T-cell (primary cell): ENCODE measurements at regions not wholly inside any gene's neighbourhood (a gene's known extent, or its start where the extent isn't known, plus 50 kb on each side); places are given as distances from the start of the nearest gene placed in this dataset.

Experiments used
- ATAC-seq, 4 experiments: fragments of 200-7000 bp in 3 of 4; fragments of 150-1000 bp in 1 of 4; cut with Tn5 transposase; replicated peaks in 1 of 4; 1 replicate in 3 of 4; 2 replicates in 1 of 4; pipeline ENCODE4 v1.10.0; 2021; ENCODE audit warnings: moderate library complexity in 3 of 4, mild to moderate bottlenecking in 2 of 4, moderate number of reproducible peaks in 1 of 4
- CTCF ChIA-PET, 2 donors: fragments of 300-600 bp; sonication (Branson Sonifier 250); formaldehyde crosslinking; loops; one replicate each; lab custom pipeline; 2022; ENCODE audit warnings: antibody characterized with exemption in 2 of 2; lab: Charles Lee
- POLR2A ChIA-PET, 2 donors: fragments of 300-600 bp; sonication (Branson Sonifier 250); formaldehyde crosslinking; loops; one replicate each; lab custom pipeline; 2022; ENCODE audit warnings: antibody characterized with exemption in 2 of 2; lab: Charles Lee
- DNase-seq, 35 experiments: peaks; one replicate each; pipeline versions ENCODE4 v3.0.0 to v3.0.0-alpha.2; 2013 to 2023
- H3K27ac ChIP-seq: one replicate; pipeline ENCODE4 v1.5.1; 2013; ENCODE audit warnings: low read length
- H3K27me3 ChIP-seq, 2 experiments: replicated peaks in 1 of 2; 1 replicate in 1 of 2; 2 replicates in 1 of 2; pipeline versions ENCODE4 v1.6.1 to v1.7.0; 2013; ENCODE audit warnings: low read length in 1 of 2, mixed read lengths in 1 of 2; ENCODE audit not compliant: control insufficient read depth in 2 of 2, insufficient read depth in 2 of 2; ENCODE audit errors: extremely low read depth in 1 of 2
- H3K36me3 ChIP-seq, 2 donors: 1 replicate in 1 of 2; 2 replicates in 1 of 2; pipeline versions ENCODE4 v1.6.1 to v1.7.0; 2013; ENCODE audit warnings: low read length in 1 of 2; ENCODE audit not compliant: control insufficient read depth in 2 of 2, insufficient read depth in 1 of 2; ENCODE audit errors: extremely low read depth in 1 of 2
- H3K4me1 ChIP-seq, 2 experiments: 1 replicate in 1 of 2; 2 replicates in 1 of 2; pipeline versions ENCODE4 v1.6.1 to v1.7.0; 2013; ENCODE audit warnings: low read length in 2 of 2, mixed read lengths in 1 of 2; ENCODE audit not compliant: insufficient read depth in 2 of 2, control insufficient read depth in 1 of 2; ENCODE audit errors: extremely low read depth in 1 of 2
- H3K4me3 ChIP-seq, 2 donors: 1 replicate in 1 of 2; 2 replicates in 1 of 2; pipeline versions ENCODE4 v1.5.1 to v1.7.0; 2013; ENCODE audit warnings: mild to moderate bottlenecking in 2 of 2, low read length in 1 of 2, moderate library complexity in 1 of 2; ENCODE audit not compliant: control insufficient read depth in 1 of 2; ENCODE audit errors: extremely low read depth in 1 of 2
- H3K9me3 ChIP-seq: 2 replicates; pipeline ENCODE4 v1.7.0; 2013
- H3K27ac Mint-ChIP-seq, 2 donors: one replicate each; pipeline ENCODE4 v1.8.0; 2020 to 2021; ENCODE audit warnings: mild to moderate bottlenecking in 2 of 2, mixed read lengths in 2 of 2
- H3K27me3 Mint-ChIP-seq, 2 donors: one replicate each; pipeline ENCODE4 v1.8.0; 2021 to 2022; ENCODE audit warnings: mixed read lengths in 2 of 2
- H3K36me3 Mint-ChIP-seq: one replicate; pipeline ENCODE4 v1.8.0; 2021; ENCODE audit warnings: mixed read lengths
- H3K4me1 Mint-ChIP-seq, 3 donors: one replicate each; pipeline ENCODE4 v1.8.0; 2020 to 2022; ENCODE audit warnings: mixed read lengths in 3 of 3, mild to moderate bottlenecking in 1 of 3
- H3K4me3 Mint-ChIP-seq, 3 donors: one replicate each; pipeline ENCODE4 v1.8.0; 2020 to 2022; ENCODE audit warnings: mild to moderate bottlenecking in 3 of 3, mixed read lengths in 3 of 3, moderate library complexity in 3 of 3
- H3K9me3 Mint-ChIP-seq, 3 donors: one replicate each; pipeline ENCODE4 v1.8.0; 2020 to 2022; ENCODE audit warnings: mixed read lengths in 3 of 3
- WGBS: methylation state at CpG from one replicate; pipeline ENCODE4 v1.1.5; 2013; ENCODE audit warnings: missing lambda C conversion rate; ENCODE audit not compliant: insufficient coverage; 5-methylcytosine and 5-hydroxymethylcytosine counted together

GRCh38 chr20:48159145-48160008 lies 374.1 kb upstream of the SULF2 start:
- WGBS, result 57% methylated on average over 11 of the region's 11 CpGs
- POLR2A ChIA-PET, result no interaction called here
- CTCF ChIA-PET, result no interaction called here

DNA sequence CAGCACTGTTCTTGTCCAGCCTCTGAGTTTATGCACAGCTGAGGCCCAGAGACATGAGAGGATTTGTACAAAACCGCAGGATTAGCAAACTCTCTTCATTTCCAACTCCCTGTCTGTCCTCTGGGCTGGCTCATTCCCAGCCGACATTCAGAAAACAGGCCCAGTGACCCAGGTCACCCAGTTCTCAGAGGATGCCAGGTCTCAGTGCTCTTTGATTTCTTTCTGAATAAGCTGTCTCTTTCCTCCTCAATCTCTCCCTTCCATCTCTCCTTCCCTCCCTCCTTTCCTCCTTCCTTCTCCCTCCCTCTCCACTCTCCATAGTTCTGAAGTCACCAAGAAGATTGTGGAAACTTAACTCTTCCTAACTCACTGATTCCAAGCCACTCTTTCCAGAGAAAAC lies 372.7 kb upstream of the SULF2 start:
- WGBS, result 64% methylated on average over 2 of the region's 2 CpGs
- POLR2A ChIA-PET, result no interaction called here
- Mint-ChIP-seq H3K4me3 (no peak overlapping the region), H3K27ac (no peak overlapping the region), H3K9me3 (peaks cover 0 to 3% (median 2%) of the 10 kb centered on the region in 3 donors), H3K27me3 (peaks cover 17 to 22% of the 10 kb centered on the region in 2 donors), H3K36me3 (no peaks in the 10 kb centered on the region), H3K4me1 (no peaks in the 10 kb centered on the region)
- CTCF ChIA-PET, result no interaction called here
- Histone ChIP-seq H3K4me3 (no peak overlapping the region), H3K27me3 (peaks cover 3 to 36% of the 10 kb centered on the region in 2 experiments), H3K36me3 (no peaks in the 10 kb centered on the region), H3K9me3 (no peaks in the 10 kb centered on the region), H3K4me1 (no peaks in the 10 kb centered on the region), H3K27ac (no peak overlapping the region)
- DNase-seq, result no peak
- ATAC-seq, result no peak

More at GRCh38 chr20:48159145-48160008, 374.1 kb upstream of the SULF2 start:
- Mint-ChIP-seq H3K4me1 (no peaks in the 10 kb centered on the region), H3K27ac (no peak overlapping the region), H3K36me3 (no peaks in the 10 kb centered on the region), H3K27me3 (peaks cover 15 to 22% of the 10 kb centered on the region in 2 donors), H3K4me3 (no peak overlapping the region), H3K9me3 (peaks cover 0 to 3% (median 2%) of the 10 kb centered on the region in 3 donors)
- Histone ChIP-seq H3K4me3 (no peak overlapping the region), H3K36me3 (no peaks in the 10 kb centered on the region), H3K27me3 (peaks cover 3 to 30% of the 10 kb centered on the region in 2 experiments), H3K4me1 (no peaks in the 10 kb centered on the region), H3K9me3 (no peaks in the 10 kb centered on the region), H3K27ac (no peak overlapping the region)
- DNase-seq (no peak), ATAC-seq (no peak)

DNA sequence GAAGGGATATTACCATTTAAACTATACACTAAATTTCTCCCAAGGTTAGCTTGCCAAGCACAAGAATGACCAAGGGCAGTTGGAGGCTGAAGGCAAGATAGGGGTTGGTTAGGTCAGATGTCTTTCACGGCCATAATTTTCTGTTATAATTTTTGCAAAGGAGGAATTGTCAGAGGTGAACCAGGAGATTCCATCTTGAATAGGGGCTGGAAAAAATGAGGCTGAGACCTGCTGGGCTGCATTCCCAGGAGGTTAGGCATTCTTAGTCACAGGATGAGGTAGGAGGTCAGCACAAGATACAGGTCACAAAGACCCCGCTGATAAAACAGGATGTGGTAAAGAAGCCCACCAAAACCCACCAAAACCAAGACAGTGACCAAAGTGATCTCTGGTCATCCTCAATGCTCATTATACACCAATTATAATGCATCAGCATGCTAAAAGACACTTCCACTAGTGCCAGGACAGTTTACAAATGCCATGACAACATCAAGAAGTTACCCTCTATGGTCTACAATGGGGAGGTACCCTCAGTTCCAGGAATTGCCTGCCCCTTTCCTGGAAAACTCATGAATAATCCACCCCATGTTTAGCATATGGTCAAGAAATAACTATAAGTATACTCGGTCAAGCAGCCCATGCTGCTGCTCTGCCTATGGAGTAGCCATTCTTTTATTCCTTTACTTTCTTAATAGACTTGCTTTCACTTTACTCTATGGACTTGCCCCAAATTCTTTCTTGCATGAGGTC lies 371.8 kb upstream of the SULF2 start:
- H3K36me3 Mint-ChIP-seq, result no peaks in the 10 kb centered on the region

GRCh38 chr20:48156521-48156920 lies 371.2 kb upstream of the SULF2 start:
- Mint-ChIP-seq H3K4me1 (no peaks in the 10 kb centered on the region), H3K4me3 (no peak overlapping the region), H3K27ac (no peak overlapping the region), H3K36me3 (no peaks in the 10 kb centered on the region), H3K27me3 (peaks cover 17 to 21% of the 10 kb centered on the region in 2 donors), H3K9me3 (peaks cover 0 to 3% (median 2%) of the 10 kb centered on the region in 3 donors)
- Histone ChIP-seq H3K4me1 (no peaks in the 10 kb centered on the region), H3K9me3 (no peaks in the 10 kb centered on the region), H3K36me3 (no peaks in the 10 kb centered on the region), H3K4me3 (no peak overlapping the region), H3K27ac (no peak overlapping the region), H3K27me3 (peaks cover 3 to 35% of the 10 kb centered on the region in 2 experiments)
- WGBS, result 100% methylated on average over 1 of the region's 2 CpGs
- CTCF ChIA-PET, result no interaction called here
- POLR2A ChIA-PET, result no interaction called here
- DNase-seq (no peak), ATAC-seq (no peak)

More for the DNA sequence above, 371.8 kb upstream of the SULF2 start:
- Histone ChIP-seq H3K9me3 (no peaks in the 10 kb centered on the region), H3K4me1 (no peaks in the 10 kb centered on the region), H3K27ac (no peak overlapping the region), H3K4me3 (no peak overlapping the region), H3K27me3 (peaks cover 3 to 37% of the 10 kb centered on the region in 2 experiments), H3K36me3 (no peaks in the 10 kb centered on the region)
- ATAC-seq (no peak), DNase-seq (no peak)
- Mint-ChIP-seq H3K27ac (no peak overlapping the region), H3K27me3 (peaks cover 17 to 19% of the 10 kb centered on the region in 2 donors), H3K4me3 (no peak overlapping the region), H3K4me1 (no peaks in the 10 kb centered on the region), H3K9me3 (peaks cover 0 to 3% (median 2%) of the 10 kb centered on the region in 3 donors)
- ChIA-PET POLR2A (no interaction called here), CTCF (no interaction called here)
- 88% methylated on average over 1 of the region's 3 CpGs for WGBS

- WGBS, result 77% methylated on average over 9 of the region's 9 CpGs
- DNase-seq (no peak), ATAC-seq (no peak)
- Mint-ChIP-seq H3K9me3 (peaks cover 0 to 3% (median 2%) of the 10 kb centered on the region in 3 donors), H3K4me1 (no peaks in the 10 kb centered on the region), H3K27ac (no peak overlapping the region), H3K36me3 (no peaks in the 10 kb centered on the region), H3K4me3 (no peak overlapping the region), H3K27me3 (peaks cover 17% of the 10 kb centered on the region in 2 donors)
- Histone ChIP-seq H3K4me3 (no peak overlapping the region), H3K9me3 (no peaks in the 10 kb centered on the region), H3K27me3 (peaks cover 3 to 25% of the 10 kb centered on the region in 2 experiments), H3K4me1 (no peaks in the 10 kb centered on the region), H3K27ac (no peak overlapping the region), H3K36me3 (no peaks in the 10 kb centered on the region)
- ChIA-PET POLR2A (no interaction called here), CTCF (no interaction called here)
Measured at GRCh38 chr20:48155268-48155667, 370.0 kb upstream of the SULF2 start.

DNA sequence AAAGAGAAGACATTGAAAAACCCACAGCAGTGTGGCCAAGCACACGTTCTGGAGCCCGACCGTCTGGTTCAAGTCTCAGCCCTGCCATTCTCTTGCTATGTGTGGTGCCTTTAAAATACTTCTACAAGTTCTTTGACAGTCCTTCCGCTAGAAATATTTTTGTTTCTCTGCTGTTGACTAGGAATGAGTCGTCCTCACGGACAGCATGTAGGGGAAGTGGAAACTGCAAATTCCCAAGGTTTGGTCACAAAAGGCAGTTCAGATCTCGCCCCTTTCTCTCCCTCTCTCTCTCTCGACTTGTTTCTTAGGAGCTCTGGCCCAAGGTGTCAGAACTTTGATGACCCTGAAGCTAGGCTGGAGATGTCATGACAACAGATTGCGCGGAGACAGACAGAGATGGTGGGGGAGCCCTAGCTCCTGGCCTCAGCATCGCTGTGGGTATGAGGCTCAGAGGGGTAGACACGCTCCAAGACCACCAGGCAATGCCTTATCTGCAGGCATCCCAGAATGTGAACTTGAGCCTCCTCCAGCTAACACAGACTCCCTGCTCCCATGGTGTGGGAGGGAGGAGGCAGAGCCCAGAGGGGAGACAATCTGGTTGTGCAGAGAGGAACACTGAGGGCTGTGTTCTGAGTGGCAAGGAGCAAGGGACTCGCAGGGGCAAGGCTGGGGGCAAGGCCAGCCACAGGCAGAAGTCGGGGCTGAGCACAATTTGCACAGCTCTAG lies 368.9 kb upstream of the SULF2 start:
- H3K9me3 Mint-ChIP-seq, result peaks cover 0 to 3% (median 2%) of the 10 kb centered on the region in 3 donors
- H3K4me1 ChIP-seq, result no peaks in the 10 kb centered on the region
- no peak for DNase-seq
- no peak overlapping the region for H3K4me3 Mint-ChIP-seq
- ChIA-PET POLR2A (no interaction called here), CTCF (no interaction called here)
- peaks cover 13 to 14% of the 10 kb centered on the region in 2 donors for H3K27me3 Mint-ChIP-seq
- no peaks in the 10 kb centered on the region for H3K36me3 Mint-ChIP-seq
- 82% methylated on average over 5 of the region's 14 CpGs for WGBS
- no peak overlapping the region for H3K4me3 ChIP-seq
- H3K27ac ChIP-seq, result no peak overlapping the region
- H3K36me3 ChIP-seq, result no peaks in the 10 kb centered on the region
- H3K27me3 ChIP-seq, result peaks cover 0 to 25% of the 10 kb centered on the region in 2 experiments
- H3K4me1 Mint-ChIP-seq, result no peaks in the 10 kb centered on the region
- H3K9me3 ChIP-seq, result no peaks in the 10 kb centered on the region
- no peak for ATAC-seq
- H3K27ac Mint-ChIP-seq, result no peak overlapping the region
